B cell (primary cell): ENCODE measurements at regions not wholly inside any gene's neighbourhood (a gene's known extent, or its start where the extent isn't known, plus 50 kb on each side); places are given as distances from the start of the nearest gene placed in this dataset.

Experiments
- ATAC-seq: fragments of 200-7000 bp; cut with Tn5 transposase; one replicate; pipeline ENCODE4 v1.10.0; 2021; ENCODE audit warnings: low read depth, mild to moderate bottlenecking, moderate number of reproducible peaks, moderate library complexity
- CTCF ChIA-PET: fragments of 350-600 bp; sonication (Branson Sonifier 250); formaldehyde crosslinking; loops from one replicate; lab custom pipeline; 2021; ENCODE audit warnings: antibody characterized with exemption, inconsistent platforms; lab: Charles Lee
- POLR2A ChIA-PET: fragments of 350-600 bp; sonication (Branson Sonifier 250); formaldehyde crosslinking; loops from one replicate; lab custom pipeline; 2021; ENCODE audit warnings: antibody characterized with exemption; lab: Charles Lee
- DNase-seq: peaks from one replicate; pipeline ENCODE4 v3.0.0; 2013
- H2AFZ ChIP-seq: 2 replicates; pipeline ENCODE4 v1.6.1; 2012; ENCODE audit warnings: mild to moderate bottlenecking, low read depth, low read length; ENCODE audit not compliant: insufficient read depth, poor library complexity, severe bottlenecking
- H3K27ac ChIP-seq, 2 donors: 1 replicate in 1 of 2; 2 replicates in 1 of 2; pipeline ENCODE4 v1.5.1; 2012 to 2013; ENCODE audit warnings: low read length in 2 of 2, mild to moderate bottlenecking in 2 of 2, moderate library complexity in 1 of 2
- H3K27me3 ChIP-seq, 4 experiments: fragments of 200-600 bp in 1 of 4; sonication (generic) in 1 of 4; replicated peaks in 1 of 4; 1 replicate in 2 of 4; 2 replicates in 2 of 4; pipeline versions ENCODE4 v1.6.1 to v1.7.0; 2013 to 2016; ENCODE audit warnings: low read length in 3 of 4, mild to moderate bottlenecking in 2 of 4, mixed read lengths in 1 of 4, moderate library complexity in 1 of 4; ENCODE audit not compliant: insufficient read depth in 4 of 4, control insufficient read depth in 3 of 4; ENCODE audit errors: control extremely low read depth in 1 of 4
- H3K36me3 ChIP-seq, 2 experiments: replicated peaks in 1 of 2; 1 replicate in 1 of 2; 2 replicates in 1 of 2; pipeline versions ENCODE4 v1.6.1 to v1.7.1; 2013; ENCODE audit warnings: low read length in 1 of 2; ENCODE audit not compliant: insufficient read depth in 2 of 2, control insufficient read depth in 1 of 2; ENCODE audit errors: control extremely low read depth in 1 of 2, extremely low read depth in 1 of 2
- H3K4me1 ChIP-seq, 2 donors: fragments of 200-600 bp in 1 of 2; sonication (generic) in 1 of 2; 1 replicate in 1 of 2; 2 replicates in 1 of 2; pipeline versions ENCODE4 v1.5.1 to v1.6.1; 2013 to 2017; ENCODE audit warnings: low read length in 2 of 2; ENCODE audit not compliant: control insufficient read depth in 2 of 2, insufficient read depth in 2 of 2
- H3K4me2 ChIP-seq: replicated peaks from 2 replicates; pipeline ENCODE3; 2012; ENCODE audit warnings: mild to moderate bottlenecking, low read depth, low read length; ENCODE audit not compliant: poor library complexity, severe bottlenecking
- H3K4me3 ChIP-seq, 5 experiments: fragments of 200-600 bp in 1 of 5; sonication (generic) in 1 of 5; 1 replicate in 3 of 5; 2 replicates in 2 of 5; pipeline versions ENCODE4 v1.5.1 to v1.7.0; 2011 to 2016; ENCODE audit warnings: low read length in 4 of 5, mild to moderate bottlenecking in 4 of 5, low read depth in 2 of 5, control low read depth in 1 of 5, moderate library complexity in 1 of 5; ENCODE audit not compliant: insufficient read depth in 1 of 5; ENCODE audit errors: control extremely low read depth in 1 of 5, extremely low read depth in 1 of 5
- H3K79me2 ChIP-seq: fragments of 200-600 bp; sonication (generic); one replicate; pipeline ENCODE4 v1.6.0; 2016; ENCODE audit warnings: low read length; ENCODE audit not compliant: control insufficient read depth, insufficient read depth
- H3K9ac ChIP-seq: fragments of 200-600 bp; sonication (generic); 2 replicates; pipeline ENCODE4 v1.6.1; 2017; ENCODE audit warnings: mild to moderate bottlenecking, low read length, moderate library complexity
- H3K9me3 ChIP-seq, 3 donors: one replicate each; pipeline versions ENCODE4 v1.6.1 to v1.7.1; 2013; ENCODE audit warnings: low read length in 2 of 3; ENCODE audit not compliant: control insufficient read depth in 2 of 3, insufficient read depth in 1 of 3; ENCODE audit errors: control extremely low read depth in 1 of 3
- H4K20me1 ChIP-seq: 2 replicates; pipeline ENCODE4 v1.6.0; 2012; ENCODE audit warnings: mild to moderate bottlenecking, low read length; ENCODE audit not compliant: insufficient read depth, control insufficient read depth, poor library complexity, severe bottlenecking
- H3K27ac Mint-ChIP-seq: one replicate; pipeline ENCODE4 v1.8.0; 2021; ENCODE audit warnings: mixed read lengths
- H3K27me3 Mint-ChIP-seq: one replicate; pipeline ENCODE4 v1.8.0; 2021; ENCODE audit warnings: mixed read lengths
- H3K4me1 Mint-ChIP-seq: one replicate; pipeline ENCODE4 v1.8.0; 2021; ENCODE audit warnings: mixed read lengths
- H3K4me3 Mint-ChIP-seq: one replicate; pipeline ENCODE4 v1.8.0; 2021; ENCODE audit warnings: mixed read lengths
- H3K9me3 Mint-ChIP-seq: one replicate; pipeline ENCODE4 v1.8.0; 2022; ENCODE audit warnings: mixed read lengths; ENCODE audit not compliant: insufficient read depth
- EZH2 ChIP-seq: IDR thresholded peaks from 2 replicates; pipeline ENCODE4 v1.6.1; 2012; ENCODE audit warnings: borderline replicate concordance, low read depth, mild to moderate bottlenecking, moderate library complexity, low read length; ENCODE audit not compliant: insufficient read depth, poor library complexity, severe bottlenecking
- WGBS: methylation state at CpG from one replicate; pipeline ENCODE4 v1.1.5; 2013; ENCODE audit warnings: missing lambda C conversion rate; ENCODE audit not compliant: insufficient coverage; 5-methylcytosine and 5-hydroxymethylcytosine counted together
- intact Hi-C: fragments of 100-400 bp; cut with micrococcal nuclease; formaldehyde crosslinking; loops from one replicate; pipeline ENCODE4 v1.10.0; 2022
- TF ChIP-seq, protein P1 (sequence below): fragments of 200-600 bp; IDR thresholded peaks from one replicate; pipeline ENCODE4 v1.8.0; 2022; ENCODE audit warnings: antibody characterized with exemption, mild to moderate bottlenecking

DNA sequence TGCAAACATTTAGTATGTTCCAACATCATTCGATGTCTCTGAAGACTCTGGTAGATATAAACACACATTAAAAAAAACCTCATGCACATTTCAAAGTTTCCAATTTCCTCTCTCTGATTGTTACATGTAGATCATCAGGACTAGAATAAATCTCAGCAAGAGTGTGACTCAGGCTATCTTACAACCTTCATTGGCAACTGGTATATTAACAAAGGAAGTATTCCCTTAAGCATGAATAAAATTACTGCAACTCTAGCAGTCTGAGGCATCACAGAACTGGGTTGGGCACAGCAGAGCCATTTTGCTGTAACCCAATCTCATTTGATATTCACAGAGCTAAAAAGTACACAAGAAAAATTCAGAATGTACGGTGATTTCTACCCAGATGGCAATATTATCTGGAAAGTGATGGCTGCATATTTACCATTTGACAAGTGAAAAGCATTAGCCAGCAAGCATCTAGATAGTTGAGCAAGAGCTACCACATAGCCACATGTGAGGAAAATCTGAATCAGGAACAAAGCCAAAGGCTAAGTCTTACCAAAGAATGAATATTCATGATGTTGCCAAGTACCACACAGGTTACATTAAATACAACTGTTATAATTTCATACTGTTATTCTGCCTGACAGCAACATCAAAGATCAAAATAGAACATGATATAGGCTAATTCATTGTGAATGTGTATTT is 232.2 kb downstream of the CRPPA start:
- ATAC-seq (no peak), DNase-seq (no peak)
- TF ChIP-seq, protein P1, sequence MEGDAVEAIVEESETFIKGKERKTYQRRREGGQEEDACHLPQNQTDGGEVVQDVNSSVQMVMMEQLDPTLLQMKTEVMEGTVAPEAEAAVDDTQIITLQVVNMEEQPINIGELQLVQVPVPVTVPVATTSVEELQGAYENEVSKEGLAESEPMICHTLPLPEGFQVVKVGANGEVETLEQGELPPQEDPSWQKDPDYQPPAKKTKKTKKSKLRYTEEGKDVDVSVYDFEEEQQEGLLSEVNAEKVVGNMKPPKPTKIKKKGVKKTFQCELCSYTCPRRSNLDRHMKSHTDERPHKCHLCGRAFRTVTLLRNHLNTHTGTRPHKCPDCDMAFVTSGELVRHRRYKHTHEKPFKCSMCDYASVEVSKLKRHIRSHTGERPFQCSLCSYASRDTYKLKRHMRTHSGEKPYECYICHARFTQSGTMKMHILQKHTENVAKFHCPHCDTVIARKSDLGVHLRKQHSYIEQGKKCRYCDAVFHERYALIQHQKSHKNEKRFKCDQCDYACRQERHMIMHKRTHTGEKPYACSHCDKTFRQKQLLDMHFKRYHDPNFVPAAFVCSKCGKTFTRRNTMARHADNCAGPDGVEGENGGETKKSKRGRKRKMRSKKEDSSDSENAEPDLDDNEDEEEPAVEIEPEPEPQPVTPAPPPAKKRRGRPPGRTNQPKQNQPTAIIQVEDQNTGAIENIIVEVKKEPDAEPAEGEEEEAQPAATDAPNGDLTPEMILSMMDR: no peak
- TF ChIP-seq EZH2: no peak
- no peak overlapping the region for H3K4me3 Mint-ChIP-seq
- Histone ChIP-seq H3K27ac (no peak overlapping the region), H2AFZ (no peak overlapping the region), H3K4me3 (no peak overlapping the region), H3K9me3 (no peaks in the 10 kb centered on the region), H3K36me3 (no peaks in the 10 kb centered on the region), H3K79me2 (no peaks in the 10 kb centered on the region), H4K20me1 (no peaks in the 10 kb centered on the region), H3K4me2 (no peak overlapping the region), H3K9ac (no peak overlapping the region), H3K27me3 (no peaks in the 10 kb centered on the region), H3K4me1 (no peaks in the 10 kb centered on the region)
- H3K9me3 Mint-ChIP-seq: no peaks in the 10 kb centered on the region
- no peaks in the 10 kb centered on the region for H3K4me1 Mint-ChIP-seq
- H3K27me3 Mint-ChIP-seq: no peaks in the 10 kb centered on the region
- 90% methylated on average over 2 of the region's 2 CpGs for WGBS
- ChIA-PET POLR2A (no interaction called here), CTCF (no interaction called here)
- intact Hi-C loops: no loop called here
- no peak overlapping the region for H3K27ac Mint-ChIP-seq

DNA sequence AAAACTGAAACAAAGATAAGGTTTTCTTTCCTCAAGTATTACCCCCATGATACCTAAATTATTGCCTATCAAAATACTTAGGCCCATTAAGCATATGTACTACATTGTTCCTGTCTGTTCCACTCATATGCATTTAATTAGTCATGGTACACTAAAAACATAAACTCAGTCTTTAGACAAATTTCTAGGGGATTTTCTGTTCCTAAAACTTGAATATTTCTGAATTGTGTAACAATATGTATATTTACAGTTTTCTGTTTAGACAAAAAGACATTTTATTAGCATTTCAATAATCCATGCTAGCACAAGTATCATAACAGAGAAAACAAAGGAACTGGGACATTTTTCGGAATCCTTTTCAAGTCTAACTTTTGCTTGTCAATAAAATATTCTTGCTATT is 234.2 kb downstream of the CRPPA start:
- ChIA-PET CTCF (no interaction called here), POLR2A (no interaction called here)
- no peak for TF ChIP-seq EZH2
- TF ChIP-seq, protein P1: no peak
- Histone ChIP-seq H3K79me2 (no peaks in the 10 kb centered on the region), H2AFZ (no peak overlapping the region), H3K9ac (no peak overlapping the region), H3K4me3 (no peak overlapping the region), H3K4me2 (no peak overlapping the region), H4K20me1 (no peaks in the 10 kb centered on the region), H3K27ac (no peak overlapping the region), H3K27me3 (no peaks in the 10 kb centered on the region), H3K4me1 (no peaks in the 10 kb centered on the region), H3K36me3 (no peaks in the 10 kb centered on the region), H3K9me3 (no peaks in the 10 kb centered on the region)
- Mint-ChIP-seq H3K4me3 (no peak overlapping the region), H3K9me3 (no peaks in the 10 kb centered on the region), H3K27ac (no peak overlapping the region), H3K27me3 (no peaks in the 10 kb centered on the region), H3K4me1 (no peaks in the 10 kb centered on the region)
- no peak for ATAC-seq
- WGBS: no CpG with 5 or more reads among the region's 1 CpG
- intact Hi-C loops: no loop called here
- DNase-seq: no peak
